ENCODE measurements at regions not wholly inside any gene's neighbourhood (a gene's known extent, or its start where the extent isn't known, plus 50 kb on each side); places are given as distances from the start of the nearest gene placed in this dataset.

DNA sequence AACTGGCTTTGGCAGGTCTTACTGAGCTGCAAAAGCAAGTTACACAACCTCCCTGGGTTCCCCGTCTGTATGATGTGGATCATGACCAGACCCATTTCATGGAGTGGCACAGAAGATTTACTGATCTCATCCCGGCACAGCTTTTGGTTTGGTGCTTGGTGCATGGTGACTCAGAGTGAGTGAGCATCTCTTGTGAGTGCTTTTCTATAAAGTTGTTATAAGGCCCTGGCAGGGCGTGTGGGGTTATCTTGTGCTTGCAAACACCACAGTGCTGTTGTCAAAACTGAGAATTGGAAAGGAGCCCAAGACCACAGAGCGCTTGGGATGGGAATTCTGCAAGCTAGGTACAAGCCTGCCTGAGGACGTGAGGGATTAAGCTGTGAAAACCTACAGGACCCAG lies 425.2 kb downstream of the GADD45G start:
- POLR2A ChIA-PET = no interaction called here
- CTCF ChIA-PET = no interaction called here
- Mint-ChIP-seq H3K4me1 (ENCODE audit: low read depth, unreplicated experiment) (no peaks in the 10 kb centered on the region), H3K9me3 (ENCODE audit: unreplicated experiment) (no peaks in the 10 kb centered on the region), H3K36me3 (ENCODE audit: insufficient read depth, unreplicated experiment) (no peaks in the 10 kb centered on the region), H3K4me3 (ENCODE audit: unreplicated experiment) (no peak overlapping the region), H3K27ac (ENCODE audit: unreplicated experiment) (no peak overlapping the region), H3K27me3 (ENCODE audit: insufficient read depth, unreplicated experiment) (no peaks in the 10 kb centered on the region)
- no peak for DNase-seq
- Histone ChIP-seq H3K4me1 (no peaks in the 10 kb centered on the region), H3K4me3 (ENCODE audit: low read depth, low read length) (no peak overlapping the region), H3K36me3 (ENCODE audit: control insufficient read depth, insufficient read depth, low read length) (no peaks in the 10 kb centered on the region), H3K9me3 (no peaks in the 10 kb centered on the region), H3K27me3 (replicated peaks; ENCODE audit: control insufficient read depth, insufficient read depth, low read length) (no peaks in the 10 kb centered on the region)
- BruUV-seq (replicated peaks) = no TSS peak
- intact Hi-C loops (cut with micrococcal nuclease; ENCODE audit: unreplicated experiment) = no loop called here
- TF ChIP-seq, protein P1, sequence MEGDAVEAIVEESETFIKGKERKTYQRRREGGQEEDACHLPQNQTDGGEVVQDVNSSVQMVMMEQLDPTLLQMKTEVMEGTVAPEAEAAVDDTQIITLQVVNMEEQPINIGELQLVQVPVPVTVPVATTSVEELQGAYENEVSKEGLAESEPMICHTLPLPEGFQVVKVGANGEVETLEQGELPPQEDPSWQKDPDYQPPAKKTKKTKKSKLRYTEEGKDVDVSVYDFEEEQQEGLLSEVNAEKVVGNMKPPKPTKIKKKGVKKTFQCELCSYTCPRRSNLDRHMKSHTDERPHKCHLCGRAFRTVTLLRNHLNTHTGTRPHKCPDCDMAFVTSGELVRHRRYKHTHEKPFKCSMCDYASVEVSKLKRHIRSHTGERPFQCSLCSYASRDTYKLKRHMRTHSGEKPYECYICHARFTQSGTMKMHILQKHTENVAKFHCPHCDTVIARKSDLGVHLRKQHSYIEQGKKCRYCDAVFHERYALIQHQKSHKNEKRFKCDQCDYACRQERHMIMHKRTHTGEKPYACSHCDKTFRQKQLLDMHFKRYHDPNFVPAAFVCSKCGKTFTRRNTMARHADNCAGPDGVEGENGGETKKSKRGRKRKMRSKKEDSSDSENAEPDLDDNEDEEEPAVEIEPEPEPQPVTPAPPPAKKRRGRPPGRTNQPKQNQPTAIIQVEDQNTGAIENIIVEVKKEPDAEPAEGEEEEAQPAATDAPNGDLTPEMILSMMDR (IDR thresholded peaks at IDR 0.05; ENCODE audit: insufficient read depth in 1 of 2, low read depth in 1 of 2, low read length in 1 of 2, severe bottlenecking in 1 of 2, unreplicated experiment in 1 of 2) = no peak

DNA sequence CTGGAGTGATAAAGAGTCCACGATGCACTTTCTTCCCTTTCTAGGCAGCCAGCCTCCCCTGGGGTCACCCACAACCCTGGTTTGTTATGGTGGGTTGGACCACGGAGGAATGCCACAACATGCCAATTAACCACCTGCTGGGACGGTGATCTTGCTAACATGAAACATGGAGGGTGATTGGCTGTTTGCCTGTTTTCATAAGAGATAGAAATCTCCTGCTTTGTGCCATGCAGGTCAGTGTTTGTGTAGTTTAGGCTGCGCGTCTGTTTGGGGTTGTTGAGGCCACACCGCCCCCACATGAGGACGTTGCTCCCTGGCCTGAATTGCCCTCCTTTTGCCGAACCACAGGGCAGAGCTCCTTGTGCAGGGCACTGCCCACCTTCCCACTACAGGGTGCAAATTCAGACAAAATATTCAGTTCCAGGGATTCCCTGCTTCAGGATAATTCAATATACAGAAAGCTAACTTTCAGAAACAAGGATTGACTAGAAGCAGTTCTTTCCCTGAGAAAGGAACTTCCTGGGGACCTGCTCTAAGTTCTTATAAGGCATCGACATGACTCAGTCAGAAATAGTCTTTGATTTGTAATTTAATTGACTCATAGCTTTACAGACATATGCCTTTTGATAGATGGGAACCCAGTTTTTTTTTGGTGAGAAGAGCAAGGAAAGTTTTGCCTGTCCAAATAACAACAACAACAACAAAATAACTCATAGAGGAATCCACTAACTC lies 427.6 kb downstream of the GADD45G start:
- POLR2A ChIA-PET = no interaction called here
- no peak overlapping the region for H3K4me3 ChIP-seq (ENCODE audit: low read depth, low read length)
- no peaks in the 10 kb centered on the region for H3K9me3 ChIP-seq
- TF ChIP-seq, protein P1 (IDR thresholded peaks at IDR 0.05; ENCODE audit: insufficient read depth in 1 of 2, low read depth in 1 of 2, low read length in 1 of 2, severe bottlenecking in 1 of 2, unreplicated experiment in 1 of 2) = no peak
- no peaks in the 10 kb centered on the region for H3K36me3 Mint-ChIP-seq (ENCODE audit: insufficient read depth, unreplicated experiment)
- no peaks in the 10 kb centered on the region for H3K27me3 Mint-ChIP-seq (ENCODE audit: insufficient read depth, unreplicated experiment)
- no TSS peak for BruUV-seq (replicated peaks)
- H3K36me3 ChIP-seq (ENCODE audit: control insufficient read depth, insufficient read depth, low read length) = no peaks in the 10 kb centered on the region
- DNase-seq = no peak
- no peaks in the 10 kb centered on the region for H3K4me1 ChIP-seq
- no peak overlapping the region for H3K27ac Mint-ChIP-seq (ENCODE audit: unreplicated experiment)
- intact Hi-C loops (cut with micrococcal nuclease; ENCODE audit: unreplicated experiment) = no loop called here
- H3K9me3 Mint-ChIP-seq (ENCODE audit: unreplicated experiment) = no peaks in the 10 kb centered on the region
- no peak overlapping the region for H3K4me3 Mint-ChIP-seq (ENCODE audit: unreplicated experiment)
- no peaks in the 10 kb centered on the region for H3K4me1 Mint-ChIP-seq (ENCODE audit: low read depth, unreplicated experiment)
- no peaks in the 10 kb centered on the region for H3K27me3 ChIP-seq (replicated peaks; ENCODE audit: control insufficient read depth, insufficient read depth, low read length)
- CTCF ChIA-PET = no interaction called here

DNA sequence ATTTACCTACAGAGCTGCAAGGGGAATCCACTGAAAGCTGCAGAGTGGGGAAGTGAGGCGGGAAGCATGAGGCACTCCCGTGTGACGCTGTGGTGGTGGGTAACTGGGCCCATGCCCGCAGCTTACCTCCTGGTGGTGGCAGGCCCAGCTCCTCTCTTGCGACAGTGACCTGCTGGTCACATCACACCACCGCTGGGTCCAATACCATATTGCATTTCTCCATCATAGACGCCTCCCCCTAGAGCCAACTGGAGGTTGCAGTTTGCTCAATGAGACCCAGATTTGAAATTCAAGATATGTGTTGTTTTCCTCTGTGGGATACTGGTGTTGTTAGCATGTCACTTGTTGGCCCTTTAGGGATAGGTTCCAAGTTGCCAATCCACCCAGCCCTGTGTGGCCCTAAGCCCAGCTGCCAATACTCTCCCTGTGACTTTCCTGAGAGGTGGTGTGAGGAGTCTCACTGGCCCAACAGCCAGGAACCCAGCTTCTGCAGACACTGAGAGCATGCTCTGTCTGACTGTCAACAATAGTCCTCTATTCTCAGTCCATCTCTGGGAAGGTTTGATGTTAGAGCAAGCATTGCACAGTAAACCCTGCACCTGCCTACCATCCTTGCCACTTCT lies 428.3 kb downstream of the GADD45G start:
- Mint-ChIP-seq H3K4me3 (ENCODE audit: unreplicated experiment) (no peak overlapping the region), H3K27me3 (ENCODE audit: insufficient read depth, unreplicated experiment) (no peaks in the 10 kb centered on the region), H3K9me3 (ENCODE audit: unreplicated experiment) (no peaks in the 10 kb centered on the region), H3K36me3 (ENCODE audit: insufficient read depth, unreplicated experiment) (no peaks in the 10 kb centered on the region), H3K4me1 (ENCODE audit: low read depth, unreplicated experiment) (no peaks in the 10 kb centered on the region), H3K27ac (ENCODE audit: unreplicated experiment) (no peak overlapping the region)
- no peak for DNase-seq
- TF ChIP-seq, protein P1 (IDR thresholded peaks at IDR 0.05; ENCODE audit: insufficient read depth in 1 of 2, low read depth in 1 of 2, low read length in 1 of 2, severe bottlenecking in 1 of 2, unreplicated experiment in 1 of 2) = no peak
- Histone ChIP-seq H3K36me3 (ENCODE audit: control insufficient read depth, insufficient read depth, low read length) (no peaks in the 10 kb centered on the region), H3K27me3 (replicated peaks; ENCODE audit: control insufficient read depth, insufficient read depth, low read length) (no peaks in the 10 kb centered on the region), H3K4me1 (no peaks in the 10 kb centered on the region), H3K9me3 (no peaks in the 10 kb centered on the region), H3K4me3 (ENCODE audit: low read depth, low read length) (no peak overlapping the region)
- intact Hi-C loops (cut with micrococcal nuclease; ENCODE audit: unreplicated experiment) = no loop called here
- POLR2A ChIA-PET = no interaction called here
- no TSS peak for BruUV-seq (replicated peaks)
- CTCF ChIA-PET = no interaction called here

Measured in Caco-2 (cell line).